B cell (primary cell): ENCODE measurements at regions not wholly inside any gene's neighbourhood (a gene's known extent, or its start where the extent isn't known, plus 50 kb on each side); places are given as distances from the start of the nearest gene placed in this dataset.

Experiments
- EZH2 ChIP-seq: IDR thresholded peaks from 2 replicates; pipeline ENCODE4 v1.6.1; 2012; ENCODE audit warnings: borderline replicate concordance, low read depth, mild to moderate bottlenecking, moderate library complexity, low read length; ENCODE audit not compliant: insufficient read depth, poor library complexity, severe bottlenecking
- TF ChIP-seq, protein P1 (sequence below): fragments of 200-600 bp; IDR thresholded peaks from one replicate; pipeline ENCODE4 v1.8.0; 2022; ENCODE audit warnings: antibody characterized with exemption, mild to moderate bottlenecking

DNA sequence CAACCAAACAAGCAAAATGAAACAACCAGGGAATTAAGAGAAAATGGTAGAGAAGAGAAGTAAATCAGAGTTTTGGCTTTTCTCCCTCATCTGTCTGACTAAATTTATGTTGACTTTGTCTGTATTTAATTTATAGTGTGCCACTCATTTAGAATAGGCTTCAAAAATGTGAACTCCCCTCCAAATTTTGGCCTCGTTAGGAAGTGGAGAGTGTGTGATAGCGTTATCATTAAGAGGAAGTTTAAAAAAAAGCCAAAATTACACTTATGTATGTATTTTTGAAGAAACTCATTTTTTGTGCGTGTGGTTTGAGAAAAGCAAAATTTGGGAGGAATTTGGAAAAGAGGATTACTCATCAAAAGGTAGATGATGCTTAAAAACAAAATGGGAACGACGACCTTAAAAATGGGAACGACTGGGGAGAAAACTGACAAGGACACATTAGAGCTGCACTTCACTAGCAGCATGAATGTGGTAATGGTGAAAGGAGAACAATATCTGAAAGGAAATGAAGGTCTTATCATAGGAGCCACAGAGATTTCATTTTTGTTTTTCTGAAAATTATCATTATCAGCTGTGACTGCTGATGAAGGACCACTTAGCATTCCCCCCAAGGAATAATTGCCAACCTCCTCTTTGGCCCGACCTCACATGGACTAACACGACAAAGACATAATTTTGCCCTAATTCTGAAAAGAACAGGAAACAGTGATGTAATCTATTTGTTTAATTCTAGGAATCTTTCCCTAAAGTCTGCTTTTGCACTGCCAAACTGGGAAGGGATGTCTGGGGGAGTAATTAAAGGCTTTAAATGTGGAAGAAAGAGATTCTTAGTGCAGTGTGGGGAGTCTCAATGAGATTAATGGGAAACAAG lies 163.2 kb upstream of the P2RY1 start:
- TF ChIP-seq, protein P1, sequence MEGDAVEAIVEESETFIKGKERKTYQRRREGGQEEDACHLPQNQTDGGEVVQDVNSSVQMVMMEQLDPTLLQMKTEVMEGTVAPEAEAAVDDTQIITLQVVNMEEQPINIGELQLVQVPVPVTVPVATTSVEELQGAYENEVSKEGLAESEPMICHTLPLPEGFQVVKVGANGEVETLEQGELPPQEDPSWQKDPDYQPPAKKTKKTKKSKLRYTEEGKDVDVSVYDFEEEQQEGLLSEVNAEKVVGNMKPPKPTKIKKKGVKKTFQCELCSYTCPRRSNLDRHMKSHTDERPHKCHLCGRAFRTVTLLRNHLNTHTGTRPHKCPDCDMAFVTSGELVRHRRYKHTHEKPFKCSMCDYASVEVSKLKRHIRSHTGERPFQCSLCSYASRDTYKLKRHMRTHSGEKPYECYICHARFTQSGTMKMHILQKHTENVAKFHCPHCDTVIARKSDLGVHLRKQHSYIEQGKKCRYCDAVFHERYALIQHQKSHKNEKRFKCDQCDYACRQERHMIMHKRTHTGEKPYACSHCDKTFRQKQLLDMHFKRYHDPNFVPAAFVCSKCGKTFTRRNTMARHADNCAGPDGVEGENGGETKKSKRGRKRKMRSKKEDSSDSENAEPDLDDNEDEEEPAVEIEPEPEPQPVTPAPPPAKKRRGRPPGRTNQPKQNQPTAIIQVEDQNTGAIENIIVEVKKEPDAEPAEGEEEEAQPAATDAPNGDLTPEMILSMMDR = no peak
- TF ChIP-seq EZH2 = no peak
